Osteoblast (primary cell): ENCODE measurements at regions not wholly inside any gene's neighbourhood (a gene's known extent, or its start where the extent isn't known, plus 50 kb on each side); places are given as distances from the start of the nearest gene placed in this dataset.

Source experiments
- DNase-seq: peaks from one replicate; pipeline ENCODE4 v3.0.0; 2011; ENCODE audit warnings: low spot score, mixed read lengths; ENCODE audit not compliant: insufficient read length; ENCODE audit errors: missing footprints
- H2AFZ ChIP-seq: 2 replicates; pipeline ENCODE4 v1.6.0; 2011; ENCODE audit warnings: mild to moderate bottlenecking, low read length
- H3K27ac ChIP-seq: 2 replicates; pipeline ENCODE4 v1.5.1; 2011; ENCODE audit warnings: mild to moderate bottlenecking, low read depth, low read length, moderate library complexity
- H3K27me3 ChIP-seq: 2 replicates; pipeline ENCODE4 v1.6.0; 2012; ENCODE audit warnings: mild to moderate bottlenecking, control low read depth, inconsistent platforms, low read length, moderate library complexity; ENCODE audit not compliant: insufficient read depth
- H3K36me3 ChIP-seq: 2 replicates; pipeline ENCODE4 v1.5.1; 2011; ENCODE audit warnings: mild to moderate bottlenecking, low read length, control low read depth, moderate library complexity; ENCODE audit not compliant: insufficient read depth
- H3K4me1 ChIP-seq: 2 replicates; pipeline ENCODE4 v1.5.1; 2011; ENCODE audit warnings: mild to moderate bottlenecking, low read length, control low read depth, moderate library complexity; ENCODE audit not compliant: insufficient read depth
- H3K4me2 ChIP-seq: 2 replicates; pipeline ENCODE4 v1.6.0; 2011; ENCODE audit warnings: mild to moderate bottlenecking, low read length; ENCODE audit not compliant: insufficient read depth
- H3K4me3 ChIP-seq: fragments of 200-600 bp; sonication (generic); 3 replicates; pipeline ENCODE4 v1.5.1; 2012; ENCODE audit warnings: mild to moderate bottlenecking, low read length, inconsistent platforms; ENCODE audit not compliant: insufficient read depth
- H3K79me2 ChIP-seq: 2 replicates; pipeline ENCODE4 v1.6.0; 2012; ENCODE audit warnings: mild to moderate bottlenecking, low read length, control low read depth, inconsistent platforms; ENCODE audit not compliant: insufficient read depth
- H3K9me3 ChIP-seq: 2 replicates; pipeline ENCODE4 v1.5.1; 2011; ENCODE audit warnings: low read depth, low read length, control low read depth
- H4K20me1 ChIP-seq: 2 replicates; pipeline ENCODE4 v1.6.0; 2012; ENCODE audit warnings: mild to moderate bottlenecking, low read length, control low read depth; ENCODE audit not compliant: insufficient read depth
- TF ChIP-seq, protein P1 (sequence below): IDR thresholded peaks from 2 replicates; pipeline ENCODE4 v1.5.1; 2011; ENCODE audit warnings: mild to moderate bottlenecking, low read depth, low read length, moderate library complexity; ENCODE audit errors: extremely low read depth

DNA sequence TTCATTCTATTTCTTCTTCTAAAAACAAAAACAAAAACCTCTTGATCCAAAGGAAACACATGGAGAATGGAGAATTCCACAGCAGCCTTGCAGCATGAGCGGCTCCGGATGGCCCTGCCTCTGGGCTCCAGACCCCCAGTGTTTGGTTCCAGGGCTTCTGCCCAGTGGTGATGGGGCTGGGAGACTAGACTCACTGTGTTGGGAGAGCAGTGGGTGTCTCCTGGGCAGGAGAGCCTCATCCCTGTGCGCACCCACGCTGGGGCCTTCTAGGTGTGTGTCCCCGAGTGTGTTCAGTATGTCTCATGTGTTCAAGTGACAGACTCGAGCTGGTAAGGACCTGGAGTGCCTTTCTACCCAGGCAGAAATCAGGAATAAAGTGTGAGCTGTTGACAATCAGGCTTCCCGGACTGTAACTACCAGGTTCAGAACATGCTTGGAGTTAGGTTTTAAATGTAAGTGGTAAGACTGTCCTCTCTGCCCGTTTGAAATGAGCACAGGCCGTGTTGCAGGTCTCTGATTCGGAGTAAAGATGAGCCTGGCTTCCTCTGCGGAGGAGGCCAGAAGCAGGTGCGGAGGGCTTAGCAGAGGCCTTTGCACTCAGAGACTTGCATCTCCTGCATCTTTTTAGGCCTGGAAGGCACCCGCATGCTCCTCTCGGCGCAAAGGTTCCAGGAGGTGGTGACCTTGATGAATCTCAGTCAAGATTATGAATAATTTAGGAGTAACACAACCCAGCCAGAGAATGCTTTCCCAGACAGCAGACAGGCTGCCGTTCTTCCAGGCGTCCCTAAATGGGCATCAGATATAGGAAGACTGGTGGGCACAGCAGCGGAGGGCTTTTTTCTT is 253.6 kb downstream of the CDH26 start:
- Histone ChIP-seq H4K20me1 (no peaks in the 10 kb centered on the region), H3K79me2 (no peaks in the 10 kb centered on the region), H3K27ac (no peak overlapping the region), H3K9me3 (no peaks in the 10 kb centered on the region), H3K4me1 (no peaks in the 10 kb centered on the region), H3K4me2 (no peak overlapping the region), H3K27me3 (no peaks in the 10 kb centered on the region), H3K36me3 (no peaks in the 10 kb centered on the region), H2AFZ (no peak overlapping the region), H3K4me3 (no peak overlapping the region)
- TF ChIP-seq, protein P1, sequence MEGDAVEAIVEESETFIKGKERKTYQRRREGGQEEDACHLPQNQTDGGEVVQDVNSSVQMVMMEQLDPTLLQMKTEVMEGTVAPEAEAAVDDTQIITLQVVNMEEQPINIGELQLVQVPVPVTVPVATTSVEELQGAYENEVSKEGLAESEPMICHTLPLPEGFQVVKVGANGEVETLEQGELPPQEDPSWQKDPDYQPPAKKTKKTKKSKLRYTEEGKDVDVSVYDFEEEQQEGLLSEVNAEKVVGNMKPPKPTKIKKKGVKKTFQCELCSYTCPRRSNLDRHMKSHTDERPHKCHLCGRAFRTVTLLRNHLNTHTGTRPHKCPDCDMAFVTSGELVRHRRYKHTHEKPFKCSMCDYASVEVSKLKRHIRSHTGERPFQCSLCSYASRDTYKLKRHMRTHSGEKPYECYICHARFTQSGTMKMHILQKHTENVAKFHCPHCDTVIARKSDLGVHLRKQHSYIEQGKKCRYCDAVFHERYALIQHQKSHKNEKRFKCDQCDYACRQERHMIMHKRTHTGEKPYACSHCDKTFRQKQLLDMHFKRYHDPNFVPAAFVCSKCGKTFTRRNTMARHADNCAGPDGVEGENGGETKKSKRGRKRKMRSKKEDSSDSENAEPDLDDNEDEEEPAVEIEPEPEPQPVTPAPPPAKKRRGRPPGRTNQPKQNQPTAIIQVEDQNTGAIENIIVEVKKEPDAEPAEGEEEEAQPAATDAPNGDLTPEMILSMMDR = no peak
- DNase-seq = no peak

- Histone ChIP-seq H3K36me3 (no peaks in the 10 kb centered on the region), H3K79me2 (no peaks in the 10 kb centered on the region), H3K27me3 (no peaks in the 10 kb centered on the region), H3K27ac (no peak overlapping the region), H3K9me3 (no peaks in the 10 kb centered on the region), H4K20me1 (no peaks in the 10 kb centered on the region), H3K4me3 (no peak overlapping the region), H2AFZ (no peak overlapping the region), H3K4me2 (no peak overlapping the region), H3K4me1 (no peaks in the 10 kb centered on the region)
- TF ChIP-seq, protein P1 = no peak
- no peak for DNase-seq
Measured at GRCh38 chr20:60212695-60213094, 254.5 kb downstream of the CDH26 start.

DNA sequence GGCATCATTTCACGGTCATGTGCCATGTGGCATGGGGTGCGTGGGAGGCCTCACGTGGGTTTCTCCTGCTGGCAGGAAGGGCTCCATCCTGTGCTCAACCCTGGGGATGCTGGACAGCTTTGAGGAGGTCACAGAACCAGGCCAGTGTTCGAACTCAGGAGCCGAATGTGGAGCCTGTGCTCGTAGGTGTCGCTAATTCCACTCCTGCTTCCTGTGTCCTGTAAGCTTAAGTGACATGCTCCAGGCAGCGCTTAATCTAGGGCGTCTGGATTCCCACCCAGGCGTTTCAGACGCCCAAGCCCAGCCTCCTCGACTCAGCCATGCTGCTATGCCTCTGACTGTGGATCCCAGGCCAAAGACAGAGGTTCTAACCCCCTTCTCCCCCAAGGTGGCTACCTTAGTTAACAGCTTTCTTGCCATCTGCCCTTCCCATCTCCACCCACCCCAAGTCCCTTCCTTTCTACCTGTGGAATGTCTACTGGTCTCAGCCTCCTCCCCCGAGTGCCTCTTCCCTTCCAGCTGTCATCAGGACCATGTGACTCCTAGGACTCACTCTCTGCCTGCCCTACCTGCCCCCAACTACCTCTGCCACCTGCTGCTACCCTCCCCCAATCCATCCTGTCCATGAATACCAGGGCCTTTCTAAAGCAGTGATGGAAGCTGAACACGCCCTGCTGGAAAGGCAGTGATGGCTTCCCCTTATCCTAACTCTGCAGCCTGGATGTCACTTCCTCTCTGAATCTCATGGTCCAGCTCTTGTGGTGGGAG is 255.1 kb downstream of the CDH26 start:
- Histone ChIP-seq H3K4me1 (no peaks in the 10 kb centered on the region), H3K36me3 (no peaks in the 10 kb centered on the region), H3K4me3 (no peak overlapping the region), H2AFZ (no peak overlapping the region), H3K27me3 (no peaks in the 10 kb centered on the region), H3K4me2 (no peak overlapping the region), H3K27ac (no peak overlapping the region), H4K20me1 (no peaks in the 10 kb centered on the region), H3K9me3 (no peaks in the 10 kb centered on the region), H3K79me2 (no peaks in the 10 kb centered on the region)
- TF ChIP-seq, protein P1 = no peak
- DNase-seq = no peak
